ENCODE measurements at regions not wholly inside any gene's neighbourhood (a gene's known extent, or its start where the extent isn't known, plus 50 kb on each side); places are given as distances from the start of the nearest gene placed in this dataset.
"Not testable (repeated sequence)": the region's sequence is repeated elsewhere in the genome, so short reads cannot be mapped to it uniquely, and the experiment has no call there.

- DNase-seq (ENCODE audit: extremely low read depth, low read depth): no peak
- no peak for TF ChIP-seq CTCF (IDR thresholded peaks at IDR 0.05; ENCODE audit: low read depth, low read length)
These were observed 561.2 kb upstream of the C9orf72 start for GRCh38 chr9:28134446-28134976.

GRCh38 chr9:28135549-28135948 is 562.3 kb upstream of the C9orf72 start:
- DNase-seq (ENCODE audit: extremely low read depth, low read depth): no peak
- no peak for TF ChIP-seq CTCF (IDR thresholded peaks at IDR 0.05; ENCODE audit: low read depth, low read length)

GRCh38 chr9:28136113-28136512 is 562.8 kb upstream of the C9orf72 start:
- TF ChIP-seq CTCF (IDR thresholded peaks at IDR 0.05; ENCODE audit: low read depth, low read length): no peak

GRCh38 chr9:28147430-28147829 is 574.1 kb upstream of the C9orf72 start:
- DNase-seq (ENCODE audit: extremely low read depth, low read depth): not testable (repeated sequence)

More at GRCh38 chr9:28136113-28136512, 562.8 kb upstream of the C9orf72 start:
- no peak for DNase-seq (ENCODE audit: extremely low read depth, low read depth)

- not testable (repeated sequence) for DNase-seq (ENCODE audit: extremely low read depth, low read depth)
These were observed 574.8 kb upstream of the C9orf72 start for GRCh38 chr9:28147923-28148597.

GRCh38 chr9:28149361-28150050 is 576.2 kb upstream of the C9orf72 start:
- not testable (repeated sequence) for DNase-seq (ENCODE audit: extremely low read depth, low read depth)

- DNase-seq (ENCODE audit: extremely low read depth, low read depth): no peak
These were observed 581.8 kb upstream of the C9orf72 start for GRCh38 chr9:28155067-28155466.

GRCh38 chr9:28155671-28156070 is 582.4 kb upstream of the C9orf72 start:
- no peak for TF ChIP-seq CTCF (IDR thresholded peaks at IDR 0.05; ENCODE audit: low read depth, low read length)
- DNase-seq (ENCODE audit: extremely low read depth, low read depth): no peak

More at GRCh38 chr9:28155067-28155466, 581.8 kb upstream of the C9orf72 start:
- TF ChIP-seq CTCF (IDR thresholded peaks at IDR 0.05; ENCODE audit: low read depth, low read length): no peak

- TF ChIP-seq CTCF (IDR thresholded peaks at IDR 0.05; ENCODE audit: low read depth, low read length): no peak
- DNase-seq (ENCODE audit: extremely low read depth, low read depth): no peak
These were observed 585.2 kb upstream of the C9orf72 start for GRCh38 chr9:28158451-28158850.

Measured in AG09319 (cell line).